SK-N-SH (cell line): ENCODE measurements at regions not wholly inside any gene's neighbourhood (a gene's known extent, or its start where the extent isn't known, plus 50 kb on each side); places are given as distances from the start of the nearest gene placed in this dataset.

Source experiments
- CTCF ChIA-PET: fragments of 300-600, 350-600 bp; formaldehyde crosslinking; extraction: SDS; loops from one replicate; lab custom pipeline; 2021; lab: Yijun Ruan, JAX
- POLR2A ChIA-PET: fragments of 350-600 bp; sonication (Branson Sonifier 250); formaldehyde crosslinking; extraction: SDS; loops from one replicate; lab custom pipeline; 2020; ENCODE audit warnings: antibody characterized with exemption, inconsistent platforms; lab: Yijun Ruan, JAX
- DNase-seq: peaks from one replicate; pipeline ENCODE4 v3.0.0; 2012
- H2AFZ ChIP-seq: fragments of 200-600 bp; sonication (generic); 2 replicates; pipeline ENCODE4 v1.8.1; 2016; ENCODE audit warnings: antibody characterized with exemption, mild to moderate bottlenecking, low read depth
- H3F3A ChIP-seq: fragments of 200-600 bp; sonication (generic); replicated peaks from 2 replicates; pipeline ENCODE3; 2016; ENCODE audit warnings: antibody characterized with exemption, mild to moderate bottlenecking; ENCODE audit not compliant: insufficient read depth
- H3K27ac ChIP-seq, 2 experiments: fragments of 200-500 bp in 1 of 2; fragments of 200-600 bp in 1 of 2; sonication (Bioruptor generic) in 1 of 2; sonication (generic), shearing (Covaris generic) in 1 of 2; 2 replicates each; pipeline versions ENCODE4 v1.5.1 to v1.6.1; 2014 to 2016; ENCODE audit warnings: low read depth in 2 of 2, inconsistent platforms in 1 of 2, low read length in 1 of 2, mild to moderate bottlenecking in 1 of 2, mixed read lengths in 1 of 2
- H3K27me3 ChIP-seq: fragments of 200-600 bp; sonication (generic), shearing (Covaris generic); 2 replicates; pipeline ENCODE4 v1.6.1; 2016; ENCODE audit warnings: mixed run types; ENCODE audit not compliant: insufficient read depth
- H3K36me3 ChIP-seq, 2 experiments: fragments of 200-500 bp in 1 of 2; fragments of 200-600 bp in 1 of 2; sonication (Bioruptor generic) in 1 of 2; sonication (generic) in 1 of 2; replicated peaks in 1 of 2; 2 replicates each; pipeline versions ENCODE3 to v1.5.1; 2014 to 2016; ENCODE audit warnings: low read length in 1 of 2, mild to moderate bottlenecking in 1 of 2; ENCODE audit not compliant: insufficient read depth in 2 of 2, control insufficient read depth in 1 of 2
- H3K4me1 ChIP-seq, 2 experiments: fragments of 200-500 bp in 1 of 2; fragments of 200-600 bp in 1 of 2; sonication (Bioruptor generic) in 1 of 2; sonication (generic), shearing (Covaris generic) in 1 of 2; 2 replicates each; pipeline versions ENCODE4 v1.5.1 to v1.6.1; 2014 to 2016; ENCODE audit warnings: low read depth in 1 of 2, low read length in 1 of 2, mixed run types in 1 of 2; ENCODE audit not compliant: insufficient read depth in 2 of 2, control insufficient read depth in 1 of 2
- H3K4me2 ChIP-seq: fragments of 200-600 bp; sonication (generic), shearing (Covaris generic); 2 replicates; pipeline ENCODE4 v1.6.1; 2017; ENCODE audit warnings: mixed run types
- H3K4me3 ChIP-seq, 2 experiments: fragments of 200-500 bp in 1 of 2; fragments of 200-600 bp in 1 of 2; sonication (Bioruptor generic) in 1 of 2; sonication (generic), shearing (Covaris generic) in 1 of 2; 2 replicates each; pipeline versions ENCODE4 v1.5.1 to v1.8.1; 2014 to 2016; ENCODE audit warnings: low read depth in 2 of 2, inconsistent platforms in 1 of 2, low read length in 1 of 2, mild to moderate bottlenecking in 1 of 2, mixed read lengths in 1 of 2, moderate library complexity in 1 of 2
- H3K79me2 ChIP-seq: fragments of 200-600 bp; sonication (generic); 2 replicates; pipeline ENCODE4 v1.8.1; 2017; ENCODE audit warnings: mild to moderate bottlenecking; ENCODE audit not compliant: insufficient read depth
- H3K9ac ChIP-seq: fragments of 200-600 bp; sonication (generic); 2 replicates; pipeline ENCODE4 v1.6.1; 2017; ENCODE audit warnings: mixed run types
- H3K9me2 ChIP-seq: fragments of 200-600 bp; sonication (generic); 2 replicates; pipeline ENCODE4 v1.6.1; 2017; ENCODE audit warnings: mixed run types
- H3K9me3 ChIP-seq: fragments of 200-600 bp; sonication (generic); 2 replicates; pipeline ENCODE4 v1.6.1; 2017; ENCODE audit warnings: mixed run types, mild to moderate bottlenecking, moderate library complexity
- H4K20me1 ChIP-seq: fragments of 200-600 bp; sonication (generic); 2 replicates; pipeline ENCODE4 v1.6.1; 2017; ENCODE audit warnings: mild to moderate bottlenecking, mixed run types; ENCODE audit not compliant: insufficient read depth
- CHD2 ChIP-seq: fragments of 150-350 bp; IDR thresholded peaks from 2 replicates; pipeline ENCODE4 v1.6.1; 2018; ENCODE audit warnings: low read length; ENCODE audit not compliant: partially characterized antibody
- ELF1 ChIP-seq: IDR thresholded peaks from 2 replicates; pipeline ENCODE4 v1.4.0; 2012
- EP300 ChIP-seq, 2 experiments: IDR thresholded peaks; 2 replicates each; pipeline versions ENCODE4 v1.4.0 to v1.6.1; 2012; ENCODE audit warnings: borderline replicate concordance in 1 of 2, low read depth in 1 of 2, low read length in 1 of 2
- FOXM1 ChIP-seq: IDR thresholded peaks from 2 replicates; pipeline ENCODE4 v1.4.0; 2012; ENCODE audit warnings: low read depth, mild to moderate bottlenecking
- GABPA ChIP-seq: IDR thresholded peaks from 2 replicates; pipeline ENCODE4 v1.4.0; 2012; ENCODE audit warnings: low read depth, mild to moderate bottlenecking
- IRF3 ChIP-seq: fragments of 150-350 bp; IDR thresholded peaks from 2 replicates; pipeline ENCODE4 v1.6.1; 2016; ENCODE audit warnings: mild to moderate bottlenecking, low read depth, low read length
- MEF2A ChIP-seq: IDR thresholded peaks from 2 replicates; pipeline ENCODE4 v1.4.0; 2012; ENCODE audit warnings: low read depth, borderline replicate concordance
- MXI1 ChIP-seq: IDR thresholded peaks from 2 replicates; pipeline ENCODE4 v1.6.1; 2012; ENCODE audit warnings: mild to moderate bottlenecking, low read depth, low read length, improper control_type of control experiment
- NRF1 ChIP-seq: IDR thresholded peaks from 2 replicates; pipeline ENCODE4 v1.6.1; 2012; ENCODE audit warnings: low read depth, mild to moderate bottlenecking, low read length
- PBX3 ChIP-seq: IDR thresholded peaks from 2 replicates; pipeline ENCODE4; 2012
- POLR2AphosphoS5 ChIP-seq: IDR thresholded peaks from 2 replicates; pipeline ENCODE4 v1.6.1; 2012; ENCODE audit warnings: low read depth, low read length
- REST ChIP-seq: IDR thresholded peaks from 2 replicates; pipeline ENCODE4 v1.6.1; 2012; ENCODE audit warnings: mild to moderate bottlenecking, low read depth, low read length, moderate library complexity
- RFX5 ChIP-seq: IDR thresholded peaks from 2 replicates; pipeline ENCODE4 v1.6.1; 2012; ENCODE audit warnings: mild to moderate bottlenecking, improper control_type of control experiment, low read length
- RXRA ChIP-seq: IDR thresholded peaks from 2 replicates; pipeline ENCODE4 v1.4.0; 2012; ENCODE audit warnings: low read depth, mild to moderate bottlenecking, borderline replicate concordance
- SIN3A ChIP-seq: IDR thresholded peaks from 2 replicates; pipeline ENCODE4 v1.6.1; 2012; ENCODE audit warnings: low read depth, mild to moderate bottlenecking, low read length, moderate library complexity, borderline replicate concordance
- SMC3 ChIP-seq: IDR thresholded peaks from 2 replicates; pipeline ENCODE4 v1.6.1; 2012; ENCODE audit warnings: low read depth, low read length, improper control_type of control experiment
- TAF1 ChIP-seq: IDR thresholded peaks from 2 replicates; pipeline ENCODE4 v1.6.1; 2012; ENCODE audit warnings: low read depth, mild to moderate bottlenecking, low read length, moderate library complexity, borderline replicate concordance
- USF2 ChIP-seq: fragments of 150-350 bp; IDR thresholded peaks from 2 replicates; pipeline ENCODE4 v1.6.1; 2017; ENCODE audit warnings: antibody characterized with exemption, low read length, low read depth, borderline replicate concordance
- ZBTB33 ChIP-seq: IDR thresholded peaks from 2 replicates; pipeline ENCODE4 v1.4.0; 2012; ENCODE audit warnings: low read depth, borderline replicate concordance
- WGBS: methylation state at CpG from one replicate; pipeline ENCODE4 v1.1.6; 2017; ENCODE audit warnings: low lambda C conversion rate; 5-methylcytosine and 5-hydroxymethylcytosine counted together

- DNase-seq: no peak
- no peaks in the 10 kb centered on the region for H3K9me3 ChIP-seq
- H3K9me2 ChIP-seq: no peaks in the 10 kb centered on the region
- H3K79me2 ChIP-seq: no peaks in the 10 kb centered on the region
- 64% methylated on average over 2 of the region's 2 CpGs for WGBS
- no peaks in the 10 kb centered on the region; a peak in 1 of 4 replicates for H3K4me1 ChIP-seq
- no peak overlapping the region for H2AFZ ChIP-seq
- no peak overlapping the region for H3K4me3 ChIP-seq
- H3F3A ChIP-seq: no peaks in the 10 kb centered on the region
- no peak overlapping the region for H3K27ac ChIP-seq
- ChIA-PET CTCF (interaction anchor here (0.8 kb wide), 1 partner anchor 10 kb away, joined by 3 read pairs; no protein-coding TSS in a partner anchor), POLR2A (no interaction called here)
- no peaks in the 10 kb centered on the region for H3K27me3 ChIP-seq
- no peak overlapping the region for H3K9ac ChIP-seq
- H3K4me2 ChIP-seq: no peak overlapping the region
- no peaks in the 10 kb centered on the region for H3K36me3 ChIP-seq
- no peak for TF ChIP-seq NRF1
- no peak for TF ChIP-seq SMC3
- no peak for TF ChIP-seq GABPA
- TF ChIP-seq TAF1: no peak
- no peak for TF ChIP-seq EP300 (IDR thresholded peaks at IDR 0.05; ENCODE audit: borderline replicate concordance in 1 of 2, low read depth in 1 of 2, low read length in 1 of 2)
- TF ChIP-seq ZBTB33: no peak
- TF ChIP-seq PBX3: no peak
- no peak for TF ChIP-seq ELF1
- TF ChIP-seq MXI1: no peak
- no peak for TF ChIP-seq CHD2
- no peak for TF ChIP-seq POLR2AphosphoS5
- TF ChIP-seq IRF3: no peak
- no peak for TF ChIP-seq RXRA
- no peaks in the 10 kb centered on the region for H4K20me1 ChIP-seq
Observed at GRCh38 chr5:92850886-92851285, 730.1 kb downstream of the NR2F1-AS1 start.

- H3K9me2 ChIP-seq: no peaks in the 10 kb centered on the region
- no peak overlapping the region for H2AFZ ChIP-seq
- POLR2A ChIA-PET: no interaction called here
- H3K79me2 ChIP-seq: no peaks in the 10 kb centered on the region
- CTCF ChIA-PET: no interaction called here
- H4K20me1 ChIP-seq: no peaks in the 10 kb centered on the region
- H3K36me3 ChIP-seq: no peaks in the 10 kb centered on the region
- H3K27ac ChIP-seq: no peak overlapping the region
- no peaks in the 10 kb centered on the region for H3K9me3 ChIP-seq
- no peaks in the 10 kb centered on the region for H3F3A ChIP-seq
- no peak overlapping the region for H3K4me3 ChIP-seq
- H3K4me2 ChIP-seq: no peak overlapping the region
- no peaks in the 10 kb centered on the region; a peak in 1 of 4 replicates for H3K4me1 ChIP-seq
- no peaks in the 10 kb centered on the region for H3K27me3 ChIP-seq
- H3K9ac ChIP-seq: no peak overlapping the region
- no peak for DNase-seq
- TF ChIP-seq REST (no peak), NRF1 (no peak), MEF2A (no peak), MXI1 (no peak), RFX5 (no peak), FOXM1 (no peak), IRF3 (no peak), SIN3A (no peak), USF2 (no peak)
Observed at GRCh38 chr5:92849756-92850155, 731.3 kb downstream of the NR2F1-AS1 start.
